SK-N-SH treated with all-trans-retinoic acid at 6 μM for 48 hours (cell line): ENCODE measurements at regions not wholly inside any gene's neighbourhood (a gene's known extent, or its start where the extent isn't known, plus 50 kb on each side); places are given as distances from the start of the nearest gene placed in this dataset.

Experiments
- ATAC-seq: fragments of 200-7000 bp; cut with Tn5 transposase; 3 replicates; pipeline ENCODE4 v1.9.1; 2020; ENCODE audit warnings: mild to moderate bottlenecking, moderate library complexity
- ARNTL ChIP-seq: fragments of 450-650 bp; formaldehyde crosslinking; IDR thresholded peaks from 2 replicates; pipeline ENCODE4 v1.5.0; 2020; ENCODE audit warnings: low read depth, mild to moderate bottlenecking, moderate library complexity, borderline replicate concordance
- BACH2 ChIP-seq: fragments of 250-450 bp; sonication (Bioruptor Pico); IDR thresholded peaks from 2 replicates; pipeline ENCODE4 v1.9.0; 2021; ENCODE audit warnings: mild to moderate bottlenecking, borderline replicate concordance
- CSDC2 ChIP-seq: fragments of 250-450 bp; sonication (Bioruptor Pico); IDR thresholded peaks from 2 replicates; pipeline ENCODE4 v1.5.0; 2020; ENCODE audit warnings: mild to moderate bottlenecking, moderate library complexity
- GLIS3 ChIP-seq: fragments of 250-450 bp; sonication (Bioruptor Pico); IDR thresholded peaks from 2 replicates; pipeline ENCODE4 v1.5.0; 2020; ENCODE audit warnings: mild to moderate bottlenecking, moderate library complexity
- ISL1 ChIP-seq: fragments of 250-450 bp; sonication (Bioruptor Pico); IDR thresholded peaks from 2 replicates; pipeline ENCODE4 v2.1.2; 2022; ENCODE audit warnings: mild to moderate bottlenecking, moderate library complexity
- OSR1 ChIP-seq: fragments of 250-450 bp; sonication (Bioruptor Pico); IDR thresholded peaks from 2 replicates; pipeline ENCODE4 v1.8.0; 2022; ENCODE audit warnings: moderate library complexity, mild to moderate bottlenecking, inconsistent platforms
- PPARA ChIP-seq: fragments of 250-450 bp; sonication (Bioruptor Pico); IDR thresholded peaks from 2 replicates; pipeline ENCODE4 v1.5.0; 2020; ENCODE audit warnings: mild to moderate bottlenecking, borderline replicate concordance
- RARB ChIP-seq: fragments of 250-450 bp; sonication (Bioruptor Pico); IDR thresholded peaks from 2 replicates; pipeline ENCODE4 v1.8.0; 2021; ENCODE audit warnings: mild to moderate bottlenecking, moderate library complexity
- SNAI2 ChIP-seq: fragments of 250-450 bp; sonication (Bioruptor Pico); IDR thresholded peaks from 2 replicates; pipeline ENCODE4 v1.5.0; 2020; ENCODE audit warnings: mild to moderate bottlenecking, moderate library complexity
- TCF4 ChIP-seq: fragments of 250-450 bp; sonication (Bioruptor Pico); IDR thresholded peaks from 2 replicates; pipeline ENCODE4 v1.8.0; 2021; ENCODE audit warnings: mild to moderate bottlenecking, moderate library complexity, borderline replicate concordance
- TOX ChIP-seq: fragments of 250-450 bp; sonication (Bioruptor Pico); IDR thresholded peaks from 2 replicates; pipeline ENCODE4 v1.8.0; 2021; ENCODE audit warnings: mild to moderate bottlenecking, moderate library complexity, borderline replicate concordance
- ZC3H10 ChIP-seq: fragments of 250-450 bp; sonication (Bioruptor Pico); IDR thresholded peaks from 2 replicates; pipeline ENCODE4 v1.5.1; 2021; ENCODE audit warnings: mild to moderate bottlenecking, moderate library complexity
- ZFP3 ChIP-seq: fragments of 250-450 bp; sonication (Bioruptor Pico); IDR thresholded peaks from 2 replicates; pipeline ENCODE4 v1.5.0; 2020; ENCODE audit warnings: mild to moderate bottlenecking, moderate library complexity
- ZFP30 ChIP-seq: fragments of 450-650 bp; formaldehyde crosslinking; IDR thresholded peaks from 2 replicates; pipeline ENCODE4 v1.5.0; 2022; ENCODE audit warnings: mild to moderate bottlenecking, moderate library complexity
- ZNF565 ChIP-seq: fragments of 450-650 bp; formaldehyde crosslinking; conservative IDR thresholded peaks from 2 replicates; pipeline ENCODE4 v1.5.0; 2020; ENCODE audit warnings: low read depth, mild to moderate bottlenecking, moderate library complexity
- ZNF70 ChIP-seq: fragments of 450-650 bp; formaldehyde crosslinking; IDR thresholded peaks from 2 replicates; pipeline ENCODE4 v1.5.0; 2020; ENCODE audit warnings: mild to moderate bottlenecking, moderate library complexity
- ZNF8 ChIP-seq: fragments of 450-650 bp; formaldehyde crosslinking; IDR thresholded peaks from 2 replicates; pipeline ENCODE4 v1.5.0; 2020; ENCODE audit warnings: mild to moderate bottlenecking, moderate library complexity
- TF ChIP-seq, protein P1 (sequence below): fragments of 250-450 bp; sonication (Bioruptor Pico); IDR thresholded peaks from 2 replicates; pipeline ENCODE4 v1.5.1; 2020; ENCODE audit warnings: low read depth, mild to moderate bottlenecking, moderate library complexity
- TF ChIP-seq, protein P2 (sequence below): fragments of 250-450 bp; sonication (Bioruptor Pico); IDR thresholded peaks from 2 replicates; pipeline ENCODE4 v1.5.0; 2020; ENCODE audit warnings: mild to moderate bottlenecking, moderate library complexity
- TF ChIP-seq, protein P3 (sequence below): fragments of 250-450 bp; sonication (Bioruptor Pico); IDR thresholded peaks from 2 replicates; pipeline ENCODE4 v1.5.1; 2021; ENCODE audit warnings: mild to moderate bottlenecking, moderate library complexity
- TF ChIP-seq, protein P4 (sequence below): fragments of 250-450 bp; sonication (Bioruptor Pico); IDR thresholded peaks from 2 replicates; pipeline ENCODE4 v1.8.0; 2021; ENCODE audit warnings: low read depth, mild to moderate bottlenecking, moderate library complexity, borderline replicate concordance
- TF ChIP-seq, protein P5 (sequence below): fragments of 250-450 bp; sonication (Bioruptor Pico); IDR thresholded peaks from 2 replicates; pipeline ENCODE4 v1.8.0; 2020; ENCODE audit warnings: mild to moderate bottlenecking, moderate library complexity, borderline replicate concordance

DNA sequence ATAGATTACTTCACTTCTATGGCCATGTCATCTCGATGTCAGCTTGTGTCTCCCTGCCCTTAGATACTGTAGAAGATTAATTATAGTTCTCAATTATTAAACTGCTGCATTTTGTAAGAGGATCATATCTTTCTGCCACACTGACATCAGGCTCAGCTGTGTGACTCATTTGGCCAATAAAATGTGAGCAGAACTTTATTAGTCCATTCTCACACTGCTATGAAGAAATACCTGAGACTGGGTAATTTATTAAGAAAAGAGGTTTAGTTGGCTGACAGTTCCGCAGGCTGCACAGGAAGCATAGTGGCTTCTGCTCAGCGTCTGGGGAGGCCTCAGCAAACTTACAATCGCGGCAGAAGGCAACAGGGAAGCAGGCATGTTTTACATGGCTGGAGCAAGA is 290.4 kb downstream of the RAD51AP2 start:
- TF ChIP-seq, protein P1, sequence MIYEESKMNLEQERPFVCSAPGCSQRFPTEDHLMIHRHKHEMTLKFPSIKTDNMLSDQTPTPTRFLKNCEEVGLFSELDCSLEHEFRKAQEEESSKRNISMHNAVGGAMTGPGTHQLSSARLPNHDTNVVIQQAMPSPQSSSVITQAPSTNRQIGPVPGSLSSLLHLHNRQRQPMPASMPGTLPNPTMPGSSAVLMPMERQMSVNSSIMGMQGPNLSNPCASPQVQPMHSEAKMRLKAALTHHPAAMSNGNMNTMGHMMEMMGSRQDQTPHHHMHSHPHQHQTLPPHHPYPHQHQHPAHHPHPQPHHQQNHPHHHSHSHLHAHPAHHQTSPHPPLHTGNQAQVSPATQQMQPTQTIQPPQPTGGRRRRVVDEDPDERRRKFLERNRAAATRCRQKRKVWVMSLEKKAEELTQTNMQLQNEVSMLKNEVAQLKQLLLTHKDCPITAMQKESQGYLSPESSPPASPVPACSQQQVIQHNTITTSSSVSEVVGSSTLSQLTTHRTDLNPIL = no peak
- TF ChIP-seq, protein P2, sequence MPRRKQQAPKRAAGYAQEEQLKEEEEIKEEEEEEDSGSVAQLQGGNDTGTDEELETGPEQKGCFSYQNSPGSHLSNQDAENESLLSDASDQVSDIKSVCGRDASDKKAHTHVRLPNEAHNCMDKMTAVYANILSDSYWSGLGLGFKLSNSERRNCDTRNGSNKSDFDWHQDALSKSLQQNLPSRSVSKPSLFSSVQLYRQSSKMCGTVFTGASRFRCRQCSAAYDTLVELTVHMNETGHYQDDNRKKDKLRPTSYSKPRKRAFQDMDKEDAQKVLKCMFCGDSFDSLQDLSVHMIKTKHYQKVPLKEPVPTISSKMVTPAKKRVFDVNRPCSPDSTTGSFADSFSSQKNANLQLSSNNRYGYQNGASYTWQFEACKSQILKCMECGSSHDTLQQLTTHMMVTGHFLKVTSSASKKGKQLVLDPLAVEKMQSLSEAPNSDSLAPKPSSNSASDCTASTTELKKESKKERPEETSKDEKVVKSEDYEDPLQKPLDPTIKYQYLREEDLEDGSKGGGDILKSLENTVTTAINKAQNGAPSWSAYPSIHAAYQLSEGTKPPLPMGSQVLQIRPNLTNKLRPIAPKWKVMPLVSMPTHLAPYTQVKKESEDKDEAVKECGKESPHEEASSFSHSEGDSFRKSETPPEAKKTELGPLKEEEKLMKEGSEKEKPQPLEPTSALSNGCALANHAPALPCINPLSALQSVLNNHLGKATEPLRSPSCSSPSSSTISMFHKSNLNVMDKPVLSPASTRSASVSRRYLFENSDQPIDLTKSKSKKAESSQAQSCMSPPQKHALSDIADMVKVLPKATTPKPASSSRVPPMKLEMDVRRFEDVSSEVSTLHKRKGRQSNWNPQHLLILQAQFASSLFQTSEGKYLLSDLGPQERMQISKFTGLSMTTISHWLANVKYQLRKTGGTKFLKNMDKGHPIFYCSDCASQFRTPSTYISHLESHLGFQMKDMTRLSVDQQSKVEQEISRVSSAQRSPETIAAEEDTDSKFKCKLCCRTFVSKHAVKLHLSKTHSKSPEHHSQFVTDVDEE (CRISPR knock-in tag) = no peak
- TF ChIP-seq, protein P3, sequence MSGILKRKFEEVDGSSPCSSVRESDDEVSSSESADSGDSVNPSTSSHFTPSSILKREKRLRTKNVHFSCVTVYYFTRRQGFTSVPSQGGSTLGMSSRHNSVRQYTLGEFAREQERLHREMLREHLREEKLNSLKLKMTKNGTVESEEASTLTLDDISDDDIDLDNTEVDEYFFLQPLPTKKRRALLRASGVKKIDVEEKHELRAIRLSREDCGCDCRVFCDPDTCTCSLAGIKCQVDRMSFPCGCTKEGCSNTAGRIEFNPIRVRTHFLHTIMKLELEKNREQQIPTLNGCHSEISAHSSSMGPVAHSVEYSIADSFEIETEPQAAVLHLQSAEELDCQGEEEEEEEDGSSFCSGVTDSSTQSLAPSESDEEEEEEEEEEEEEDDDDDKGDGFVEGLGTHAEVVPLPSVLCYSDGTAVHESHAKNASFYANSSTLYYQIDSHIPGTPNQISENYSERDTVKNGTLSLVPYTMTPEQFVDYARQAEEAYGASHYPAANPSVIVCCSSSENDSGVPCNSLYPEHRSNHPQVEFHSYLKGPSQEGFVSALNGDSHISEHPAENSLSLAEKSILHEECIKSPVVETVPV = no peak
- no peak for TF ChIP-seq ARNTL
- no peak for TF ChIP-seq ZFP30
- TF ChIP-seq RARB = no peak
- no peak for TF ChIP-seq ISL1 (CRISPR knock-in tag)
- no peak for TF ChIP-seq ZNF8
- no peak for TF ChIP-seq PPARA
- TF ChIP-seq, protein P4, sequence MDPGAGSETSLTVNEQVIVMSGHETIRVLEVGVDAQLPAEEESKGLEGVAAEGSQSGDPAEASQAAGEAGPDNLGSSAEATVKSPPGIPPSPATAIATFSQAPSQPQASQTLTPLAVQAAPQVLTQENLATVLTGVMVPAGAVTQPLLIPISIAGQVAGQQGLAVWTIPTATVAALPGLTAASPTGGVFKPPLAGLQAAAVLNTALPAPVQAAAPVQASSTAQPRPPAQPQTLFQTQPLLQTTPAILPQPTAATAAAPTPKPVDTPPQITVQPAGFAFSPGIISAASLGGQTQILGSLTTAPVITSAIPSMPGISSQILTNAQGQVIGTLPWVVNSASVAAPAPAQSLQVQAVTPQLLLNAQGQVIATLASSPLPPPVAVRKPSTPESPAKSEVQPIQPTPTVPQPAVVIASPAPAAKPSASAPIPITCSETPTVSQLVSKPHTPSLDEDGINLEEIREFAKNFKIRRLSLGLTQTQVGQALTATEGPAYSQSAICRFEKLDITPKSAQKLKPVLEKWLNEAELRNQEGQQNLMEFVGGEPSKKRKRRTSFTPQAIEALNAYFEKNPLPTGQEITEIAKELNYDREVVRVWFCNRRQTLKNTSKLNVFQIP (CRISPR knock-in tag) = no peak
- TF ChIP-seq TCF4 (CRISPR knock-in tag) = no peak
- no peak for TF ChIP-seq TOX
- no peak for TF ChIP-seq SNAI2 (CRISPR knock-in tag)
- no peak for TF ChIP-seq ZFP3 (CRISPR knock-in tag)
- TF ChIP-seq OSR1 (CRISPR knock-in tag) = no peak
- TF ChIP-seq, protein P5, sequence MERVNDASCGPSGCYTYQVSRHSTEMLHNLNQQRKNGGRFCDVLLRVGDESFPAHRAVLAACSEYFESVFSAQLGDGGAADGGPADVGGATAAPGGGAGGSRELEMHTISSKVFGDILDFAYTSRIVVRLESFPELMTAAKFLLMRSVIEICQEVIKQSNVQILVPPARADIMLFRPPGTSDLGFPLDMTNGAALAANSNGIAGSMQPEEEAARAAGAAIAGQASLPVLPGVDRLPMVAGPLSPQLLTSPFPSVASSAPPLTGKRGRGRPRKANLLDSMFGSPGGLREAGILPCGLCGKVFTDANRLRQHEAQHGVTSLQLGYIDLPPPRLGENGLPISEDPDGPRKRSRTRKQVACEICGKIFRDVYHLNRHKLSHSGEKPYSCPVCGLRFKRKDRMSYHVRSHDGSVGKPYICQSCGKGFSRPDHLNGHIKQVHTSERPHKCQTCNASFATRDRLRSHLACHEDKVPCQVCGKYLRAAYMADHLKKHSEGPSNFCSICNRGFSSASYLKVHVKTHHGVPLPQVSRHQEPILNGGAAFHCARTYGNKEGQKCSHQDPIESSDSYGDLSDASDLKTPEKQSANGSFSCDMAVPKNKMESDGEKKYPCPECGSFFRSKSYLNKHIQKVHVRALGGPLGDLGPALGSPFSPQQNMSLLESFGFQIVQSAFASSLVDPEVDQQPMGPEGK (CRISPR knock-in tag) = no peak
- no peak for TF ChIP-seq ZNF565 (CRISPR knock-in tag)
- no peak for ATAC-seq

DNA sequence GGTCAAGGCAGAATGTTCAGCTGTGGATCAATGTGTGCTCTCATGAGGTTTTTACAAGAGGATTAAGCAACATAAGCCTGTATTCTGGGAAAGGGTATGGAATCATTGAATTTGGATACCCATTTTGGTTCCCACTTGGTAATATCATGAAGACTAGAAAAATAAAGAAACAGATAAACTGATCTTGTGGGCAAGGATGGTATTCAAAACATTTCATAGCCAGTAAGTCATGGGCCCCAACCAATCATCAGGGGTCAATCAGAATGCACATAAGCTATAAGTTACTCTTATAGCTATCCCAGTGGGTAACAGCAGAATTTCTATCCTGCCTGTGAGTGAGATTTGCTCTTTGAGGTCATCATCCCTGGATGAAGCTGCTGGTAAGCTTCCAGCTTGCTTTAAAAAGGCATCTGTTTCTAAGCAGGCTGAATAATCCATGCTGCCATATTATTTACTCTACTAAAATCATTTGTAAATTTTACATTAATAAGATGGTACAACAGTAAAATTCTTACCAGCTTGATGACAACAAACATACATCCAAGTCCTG is 291.2 kb downstream of the RAD51AP2 start:
- ATAC-seq = no peak
- TF ChIP-seq OSR1 (CRISPR knock-in tag) (no peak), ZFP30 (no peak), TCF4 (CRISPR knock-in tag) (no peak), GLIS3 (CRISPR knock-in tag) (no peak), ARNTL (no peak), ZNF565 (CRISPR knock-in tag) (no peak), ZC3H10 (CRISPR knock-in tag) (no peak), PPARA (no peak), ZNF70 (CRISPR knock-in tag) (no peak), CSDC2 (CRISPR knock-in tag) (no peak), SNAI2 (CRISPR knock-in tag) (no peak), ISL1 (CRISPR knock-in tag) (no peak), TOX (no peak), ZNF8 (no peak), BACH2 (CRISPR knock-in tag) (no peak), RARB (no peak)
- TF ChIP-seq, protein P1 = no peak
- TF ChIP-seq, protein P4 (CRISPR knock-in tag) = no peak
- TF ChIP-seq, protein P3 = no peak
